ENCODE measurements at regions not wholly inside any gene's neighbourhood (a gene's known extent, or its start where the extent isn't known, plus 50 kb on each side); places are given as distances from the start of the nearest gene placed in this dataset.

DNA sequence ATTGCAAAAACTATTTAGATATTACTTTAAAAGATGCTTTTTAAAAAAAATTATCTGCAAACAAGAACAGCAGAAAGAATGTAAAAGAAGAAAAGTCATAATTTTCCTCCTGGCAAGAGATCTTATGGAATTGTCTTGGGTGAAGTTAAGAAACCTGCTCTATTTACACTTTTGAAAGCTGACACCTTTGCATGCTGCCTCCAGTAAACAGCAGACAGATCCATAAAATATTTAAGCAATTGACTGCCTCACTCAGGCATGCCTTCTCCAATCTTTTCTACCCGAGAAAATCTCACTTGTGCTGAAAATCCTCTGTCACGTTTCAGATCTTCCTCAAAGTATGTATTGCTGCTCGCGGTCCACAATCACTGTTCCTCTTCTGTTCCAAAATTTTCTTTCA lies 107.9 kb upstream of the ZP4 start:
- WGBS, 2 donors (ENCODE audit: low coverage in 1 of 2) = 59 to 60% methylated on average over 4 of the region's 4 CpGs
- ATAC-seq = no peak
- Histone ChIP-seq H3K4me1 (no peaks in the 10 kb centered on the region), H3K9me3 (peaks cover 0 to 8% (median 0%) of the 10 kb centered on the region in 3 donors), H3K4me3 (no peak overlapping the region), H3K36me3 (no peaks in the 10 kb centered on the region), H3K27ac (no peak overlapping the region), H3K27me3 (peaks cover 4% of the 10 kb centered on the region)
- TF ChIP-seq EP300 (IDR thresholded peaks at IDR 0.05) = no peak
- TF ChIP-seq, protein P1, sequence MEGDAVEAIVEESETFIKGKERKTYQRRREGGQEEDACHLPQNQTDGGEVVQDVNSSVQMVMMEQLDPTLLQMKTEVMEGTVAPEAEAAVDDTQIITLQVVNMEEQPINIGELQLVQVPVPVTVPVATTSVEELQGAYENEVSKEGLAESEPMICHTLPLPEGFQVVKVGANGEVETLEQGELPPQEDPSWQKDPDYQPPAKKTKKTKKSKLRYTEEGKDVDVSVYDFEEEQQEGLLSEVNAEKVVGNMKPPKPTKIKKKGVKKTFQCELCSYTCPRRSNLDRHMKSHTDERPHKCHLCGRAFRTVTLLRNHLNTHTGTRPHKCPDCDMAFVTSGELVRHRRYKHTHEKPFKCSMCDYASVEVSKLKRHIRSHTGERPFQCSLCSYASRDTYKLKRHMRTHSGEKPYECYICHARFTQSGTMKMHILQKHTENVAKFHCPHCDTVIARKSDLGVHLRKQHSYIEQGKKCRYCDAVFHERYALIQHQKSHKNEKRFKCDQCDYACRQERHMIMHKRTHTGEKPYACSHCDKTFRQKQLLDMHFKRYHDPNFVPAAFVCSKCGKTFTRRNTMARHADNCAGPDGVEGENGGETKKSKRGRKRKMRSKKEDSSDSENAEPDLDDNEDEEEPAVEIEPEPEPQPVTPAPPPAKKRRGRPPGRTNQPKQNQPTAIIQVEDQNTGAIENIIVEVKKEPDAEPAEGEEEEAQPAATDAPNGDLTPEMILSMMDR (IDR thresholded peaks at IDR 0.05) = no peak
- TF ChIP-seq POLR2AphosphoS5 (IDR thresholded peaks at IDR 0.05) = no peak
- TF ChIP-seq POLR2A (IDR thresholded peaks at IDR 0.05) = no peak

DNA sequence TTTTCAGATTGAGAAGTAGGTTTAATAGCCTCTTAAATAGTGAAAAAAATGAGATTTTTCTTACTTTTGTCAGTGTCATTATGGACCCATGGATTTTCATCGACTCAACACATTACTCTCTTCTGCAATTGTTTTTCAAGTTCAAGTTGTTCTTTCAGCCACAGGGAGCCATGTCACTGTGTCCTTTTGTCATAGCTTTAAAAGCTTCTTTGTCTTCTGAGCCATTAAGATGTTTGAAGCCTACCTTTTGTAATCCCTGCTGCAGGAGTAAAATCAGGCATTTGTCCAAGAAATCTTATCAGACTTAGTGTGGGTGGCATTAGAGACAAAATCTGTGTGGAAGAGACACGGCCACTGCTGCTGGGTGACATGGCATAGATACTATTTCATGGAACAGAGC lies 92.8 kb upstream of the ZP4 start:
- no peak for TF ChIP-seq POLR2AphosphoS5 (IDR thresholded peaks at IDR 0.05)
- TF ChIP-seq, protein P1 (IDR thresholded peaks at IDR 0.05) = no peak
- TF ChIP-seq EP300 (IDR thresholded peaks at IDR 0.05) = no peak
- no peak for TF ChIP-seq POLR2A (IDR thresholded peaks at IDR 0.05)
- H3K9me3 ChIP-seq = no peaks in the 10 kb centered on the region
- no peaks in the 10 kb centered on the region for H3K4me1 ChIP-seq
- no peak for ATAC-seq
- WGBS, 2 donors (ENCODE audit: low coverage in 1 of 2) = 69 to 71% methylated on average over 1 to 2 of the region's 2 CpGs
- no peak overlapping the region for H3K27ac ChIP-seq
- H3K36me3 ChIP-seq = no peaks in the 10 kb centered on the region
- H3K27me3 ChIP-seq = no peaks in the 10 kb centered on the region
- no peak overlapping the region for H3K4me3 ChIP-seq

DNA sequence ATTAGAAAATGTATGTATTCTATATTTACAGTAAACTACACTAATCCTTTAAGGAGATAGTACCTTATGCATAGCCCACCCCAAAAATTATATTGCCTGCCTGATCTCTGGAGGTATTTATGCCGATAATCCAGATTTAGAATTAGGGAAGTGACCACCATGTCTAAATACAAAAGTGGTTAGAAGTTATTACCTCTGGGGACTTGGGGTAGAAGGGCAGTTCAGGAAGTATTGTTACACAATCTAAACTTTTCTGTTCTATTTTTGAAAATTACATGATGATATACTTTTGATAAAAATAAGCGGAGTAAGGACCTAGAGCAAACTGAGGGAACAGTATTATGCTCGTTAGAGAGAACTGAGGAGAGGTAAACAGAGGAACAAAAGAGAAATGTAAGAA lies 90.5 kb upstream of the ZP4 start:
- 74 to 84% methylated on average over 3 of the region's 3 CpGs for WGBS, 2 donors (ENCODE audit: low coverage in 1 of 2)
- H3K4me3 ChIP-seq = no peak overlapping the region
- no peak for ATAC-seq
- no peaks in the 10 kb centered on the region for H3K9me3 ChIP-seq
- H3K27me3 ChIP-seq = no peaks in the 10 kb centered on the region
- no peaks in the 10 kb centered on the region for H3K36me3 ChIP-seq
- no peak overlapping the region for H3K27ac ChIP-seq
- no peak for TF ChIP-seq EP300 (IDR thresholded peaks at IDR 0.05)
- TF ChIP-seq, protein P1 (IDR thresholded peaks at IDR 0.05) = no peak
- TF ChIP-seq POLR2A (IDR thresholded peaks at IDR 0.05) = no peak
- TF ChIP-seq POLR2AphosphoS5 (IDR thresholded peaks at IDR 0.05) = no peak
- H3K4me1 ChIP-seq = no peaks in the 10 kb centered on the region

DNA sequence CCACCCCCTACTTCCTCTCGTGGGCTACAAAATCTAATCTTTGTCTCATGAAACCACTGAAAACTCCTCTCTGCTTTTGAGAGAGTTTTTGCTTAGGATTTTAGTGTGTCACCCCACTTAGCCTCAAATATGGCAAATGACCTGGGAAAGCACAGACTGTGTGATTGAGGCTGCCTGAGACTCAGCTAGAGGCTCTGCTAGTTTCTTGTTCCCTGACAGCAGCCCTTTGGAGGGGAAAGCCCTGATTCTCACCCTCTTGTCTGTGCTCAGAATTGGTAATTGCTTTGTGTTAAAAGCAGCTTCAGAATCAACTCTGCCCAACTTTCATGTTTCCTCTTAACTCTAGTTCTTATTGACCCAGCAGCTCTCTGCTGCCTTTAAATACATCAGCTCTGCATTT lies 85.6 kb upstream of the ZP4 start:
- Histone ChIP-seq H3K4me1 (no peaks in the 10 kb centered on the region), H3K36me3 (no peaks in the 10 kb centered on the region), H3K27ac (no peak overlapping the region), H3K4me3 (no peak overlapping the region), H3K9me3 (no peaks in the 10 kb centered on the region), H3K27me3 (no peaks in the 10 kb centered on the region)
- WGBS, 2 donors (ENCODE audit: low coverage in 1 of 2) = 0 to 50% methylated on average over 1 of the region's 1 CpG
- no peak for ATAC-seq
- TF ChIP-seq, protein P1 (IDR thresholded peaks at IDR 0.05) = no peak
- no peak for TF ChIP-seq POLR2A (IDR thresholded peaks at IDR 0.05)
- no peak for TF ChIP-seq EP300 (IDR thresholded peaks at IDR 0.05)
- no peak for TF ChIP-seq POLR2AphosphoS5 (IDR thresholded peaks at IDR 0.05)

DNA sequence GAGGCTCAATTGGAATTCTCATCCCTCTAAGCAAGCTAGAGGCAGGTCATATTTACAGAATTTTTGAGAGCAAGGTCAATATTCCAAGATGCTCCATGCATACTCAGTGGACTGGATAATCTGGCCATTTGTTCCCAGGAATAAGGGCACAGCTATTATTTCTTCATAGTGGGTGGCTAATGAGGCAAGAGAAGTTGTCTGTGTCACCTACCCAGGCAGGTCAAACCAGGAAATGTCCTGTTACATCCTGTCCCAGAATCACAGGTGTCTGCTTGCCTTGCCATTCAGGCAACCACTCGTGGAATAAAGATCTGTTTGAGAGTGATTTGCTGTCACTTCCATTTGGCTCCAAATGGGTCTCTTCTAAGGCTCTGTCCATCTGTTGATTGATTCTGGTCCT lies 85.2 kb upstream of the ZP4 start:
- Histone ChIP-seq H3K4me3 (no peak overlapping the region), H3K27me3 (no peaks in the 10 kb centered on the region), H3K36me3 (no peaks in the 10 kb centered on the region), H3K9me3 (no peaks in the 10 kb centered on the region), H3K4me1 (no peaks in the 10 kb centered on the region), H3K27ac (no peak overlapping the region)
- WGBS, 2 donors (ENCODE audit: low coverage in 1 of 2) = 20 to 33% methylated on average over 1 of the region's 1 CpG
- TF ChIP-seq POLR2AphosphoS5 (IDR thresholded peaks at IDR 0.05) = no peak
- no peak for TF ChIP-seq POLR2A (IDR thresholded peaks at IDR 0.05)
- TF ChIP-seq, protein P1 (IDR thresholded peaks at IDR 0.05) = no peak
- TF ChIP-seq EP300 (IDR thresholded peaks at IDR 0.05) = no peak
- no peak for ATAC-seq
